PC-9 (cell line): ENCODE measurements at regions not wholly inside any gene's neighbourhood (a gene's known extent, or its start where the extent isn't known, plus 50 kb on each side); places are given as distances from the start of the nearest gene placed in this dataset.

ENCODE experiments used
- CTCF ChIP-seq: fragments of 200-600 bp; sonication (generic); conservative IDR thresholded peaks from 2 replicates; pipeline ENCODE4 v1.6.1; 2017; ENCODE audit warnings: mixed run types, antibody characterized with exemption, mild to moderate bottlenecking, moderate library complexity
- EZH2 ChIP-seq: fragments of 200-600 bp; sonication (generic); IDR thresholded peaks from 2 replicates; pipeline ENCODE4 v1.8.0; 2017; ENCODE audit warnings: antibody characterized with exemption, low read depth

GRCh38 chr18:72336786-72337185 is 207.4 kb downstream of the CBLN2 start:
- TF ChIP-seq CTCF, result no peak
- TF ChIP-seq EZH2, result no peak
